HCT116 (cell line): ENCODE measurements at regions not wholly inside any gene's neighbourhood (a gene's known extent, or its start where the extent isn't known, plus 50 kb on each side); places are given as distances from the start of the nearest gene placed in this dataset.

Source experiments
- CTCF ChIP-seq, 3 experiments: fragments of 200-600 bp in 1 of 3; sonication (generic) in 1 of 3; IDR thresholded peaks in 2 of 3; conservative IDR thresholded peaks in 1 of 3; 2 replicates each; pipeline ENCODE4 v1.5.1; 2012 to 2017; ENCODE audit warnings: low read depth in 2 of 3, low read length in 2 of 3, antibody characterized with exemption in 1 of 3, borderline replicate concordance in 1 of 3, control low read depth in 1 of 3, mild to moderate bottlenecking in 1 of 3, mixed read lengths in 1 of 3, mixed run types in 1 of 3, moderate library complexity in 1 of 3; ENCODE audit not compliant: insufficient read depth in 1 of 3
- POLR2A ChIP-seq: IDR thresholded peaks from 2 replicates; pipeline ENCODE4 v1.7.0; 2011; ENCODE audit warnings: borderline replicate concordance; ENCODE audit not compliant: insufficient read depth, insufficient read length; ENCODE audit errors: extremely low read depth
- YY1 ChIP-seq: IDR thresholded peaks from 2 replicates; pipeline ENCODE4 v1.6.1; 2011; ENCODE audit warnings: low read length, low read depth, moderate library complexity, mild to moderate bottlenecking; ENCODE audit not compliant: insufficient replicate concordance; ENCODE audit errors: extremely low read depth

- TF ChIP-seq CTCF (IDR thresholded peaks at IDR 0.05 in 2 of 3, conservative IDR thresholded peaks at IDR 0.05 in 1 of 3; ENCODE audit: borderline replicate concordance in 1 of 3, insufficient read depth in 1 of 3, low read depth in 2 of 3, low read length in 2 of 3) (no peak), YY1 (no peak), POLR2A (no peak)
Measured at GRCh38 chr2:235345745-235346144, 148.1 kb upstream of the AGAP1 start.
